ENCODE measurements at regions not wholly inside any gene's neighbourhood (a gene's known extent, or its start where the extent isn't known, plus 50 kb on each side); places are given as distances from the start of the nearest gene placed in this dataset.

DNA sequence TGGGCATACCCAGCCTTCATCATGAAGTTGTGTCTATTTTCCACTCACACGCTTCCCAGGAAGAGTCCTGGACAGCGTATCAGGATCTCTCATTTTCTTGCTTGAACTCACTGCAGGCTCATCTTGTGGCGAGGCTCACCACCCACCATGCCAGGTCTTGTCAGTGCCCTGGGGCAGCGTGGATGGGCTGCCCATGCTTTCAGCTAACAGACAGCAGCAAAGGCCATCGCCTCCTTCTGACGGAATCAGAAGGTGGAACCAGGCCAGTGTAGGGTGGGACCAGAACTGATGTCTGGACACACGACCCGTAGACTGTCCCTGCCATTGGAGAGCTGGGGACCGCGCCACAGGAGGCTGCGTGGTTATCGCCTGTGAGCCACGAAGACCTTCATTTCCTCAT lies 169.4 kb downstream of the FOXL1 start (continued):
- TF ChIP-seq ZNF423 (tag by site-specific recombination; IDR thresholded peaks at IDR 0.05) (no peak), SP3 (tag by site-specific recombination; IDR thresholded peaks at IDR 0.05) (no peak), GLI2 (tag by site-specific recombination; IDR thresholded peaks at IDR 0.05; ENCODE audit: borderline replicate concordance, low read depth) (no peak), ZNF629 (tag by site-specific recombination; IDR thresholded peaks at IDR 0.05) (no peak)

DNA sequence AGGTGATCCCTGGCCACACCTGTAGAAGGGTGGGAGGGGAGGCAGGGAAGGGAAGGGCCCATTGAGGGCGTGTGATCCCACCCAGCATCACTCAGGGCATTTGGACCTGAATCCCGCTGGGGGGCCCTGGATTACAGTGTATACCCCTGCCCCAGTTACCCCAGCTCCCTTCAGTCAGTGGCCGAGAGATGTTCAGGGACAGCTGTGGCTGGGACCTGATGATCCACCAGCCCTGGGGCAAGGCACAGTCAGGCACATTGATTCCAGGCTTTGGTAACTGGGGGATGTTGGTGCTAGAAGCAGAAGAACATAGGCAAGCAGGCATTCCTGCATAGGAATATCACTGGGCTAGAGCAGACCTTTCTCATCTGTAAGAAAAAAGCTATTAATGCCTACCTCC lies 170.3 kb downstream of the FOXL1 start:
- no peak overlapping the region for H3K4me3 ChIP-seq (ENCODE audit: low read depth, low read length)
- H3K4me1 ChIP-seq (ENCODE audit: control insufficient read depth, insufficient read depth, low read length): no peaks in the 10 kb centered on the region
- no peak overlapping the region for H3K27ac ChIP-seq (ENCODE audit: extremely low read depth, low read depth, low read length)
- ChIA-PET POLR2A (no interaction called here), CTCF (interaction anchor here (0.6 to 3.4 kb wide), 3 partner anchors 12 to 715 kb away, joined by 3 to 18 read pairs (median 5); no protein-coding TSS in a partner anchor)
- TF ChIP-seq HOXC10 (CRISPR knock-in tag; IDR thresholded peaks at IDR 0.05): no peak
- no peak for TF ChIP-seq GLI2 (tag by site-specific recombination; IDR thresholded peaks at IDR 0.05; ENCODE audit: borderline replicate concordance, low read depth)
- H3K36me3 ChIP-seq (ENCODE audit: control insufficient read depth in 2 of 2, insufficient read depth in 1 of 2, low read length in 2 of 2): no peaks in the 10 kb centered on the region
- no peaks in the 10 kb centered on the region for H3K9me3 ChIP-seq (ENCODE audit: control insufficient read depth, insufficient read depth, low read depth, low read length)

DNA sequence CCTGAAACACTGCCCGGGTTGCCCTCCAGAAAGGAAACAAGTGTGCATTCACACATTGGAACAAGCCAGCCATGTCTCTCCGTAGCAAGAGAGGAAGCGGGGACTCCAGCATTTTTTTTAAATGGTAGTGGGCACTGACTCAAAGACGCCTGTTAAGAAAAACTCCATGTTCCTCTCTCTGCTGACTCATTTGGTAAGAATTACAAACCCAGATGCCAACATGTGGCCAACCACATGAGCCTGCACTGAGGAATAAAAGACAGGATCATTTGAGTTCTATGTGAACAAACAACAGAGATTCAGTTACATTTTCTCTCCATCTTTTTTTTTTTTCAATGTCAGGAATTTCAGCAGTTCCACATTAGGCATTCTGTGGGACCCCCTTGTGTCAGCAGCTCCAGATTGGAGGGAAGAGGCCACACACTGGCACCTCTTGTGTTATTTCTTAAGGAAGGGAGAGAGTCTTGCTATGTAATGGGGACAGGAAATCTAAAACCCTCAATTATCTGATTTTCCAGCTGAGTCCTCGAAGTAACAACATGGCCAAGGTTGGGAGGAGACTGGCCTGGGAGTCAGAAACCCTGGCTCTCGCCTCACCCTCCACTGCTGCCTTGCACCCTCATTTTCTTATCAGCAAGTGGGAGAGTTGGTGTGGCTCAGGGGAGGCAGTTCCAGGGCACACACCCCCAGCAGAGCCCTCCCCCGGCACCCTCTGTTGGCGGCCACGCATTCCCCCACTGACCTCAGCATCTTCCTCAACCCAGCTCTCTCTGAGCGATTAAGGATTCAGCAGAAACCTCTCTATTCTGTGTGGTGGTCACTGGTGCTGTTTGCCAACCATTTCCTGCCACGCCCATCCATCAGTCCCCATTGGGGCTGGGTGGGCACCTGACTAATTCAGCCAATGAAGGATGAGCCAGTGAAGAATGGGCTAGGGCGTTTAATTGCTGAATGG lies 173.0 kb downstream of the FOXL1 start:
- Histone ChIP-seq H3K27ac (ENCODE audit: extremely low read depth, low read depth, low read length) (no peak overlapping the region), H3K36me3 (ENCODE audit: control insufficient read depth in 2 of 2, insufficient read depth in 1 of 2, low read length in 2 of 2) (no peaks in the 10 kb centered on the region), H3K9me3 (ENCODE audit: control insufficient read depth, insufficient read depth, low read depth, low read length) (no peaks in the 10 kb centered on the region), H3K4me1 (ENCODE audit: control insufficient read depth, insufficient read depth, low read length) (no peaks in the 10 kb centered on the region), H3K4me3 (ENCODE audit: low read depth, low read length) (no peak overlapping the region)
- POLR2A ChIA-PET: no interaction called here
- CTCF ChIA-PET: interaction anchor here (1.2 to 3.4 kb wide), 2 partner anchors 9 to 161 kb away, joined by 3 to 18 read pairs; no protein-coding TSS in a partner anchor
- no peak for TF ChIP-seq ZNF426 (tag by site-specific recombination; IDR thresholded peaks at IDR 0.05)
- no peak for TF ChIP-seq ZNF223 (tag by site-specific recombination; IDR thresholded peaks at IDR 0.05)
- TF ChIP-seq ZNF510 (tag by site-specific recombination; IDR thresholded peaks at IDR 0.05; ENCODE audit: insufficient replicate concordance): no peak
- no peak for TF ChIP-seq BCL11B (tag by site-specific recombination; IDR thresholded peaks at IDR 0.05; ENCODE audit: low read depth)
- no peak for TF ChIP-seq ZNF174 (tag by site-specific recombination; IDR thresholded peaks at IDR 0.05)
- TF ChIP-seq ZIC2 (tag by site-specific recombination; IDR thresholded peaks at IDR 0.05): 0 out of 2 replicates have a peak, but pooled peaks have one; percentile 5
- TF ChIP-seq, protein P1, sequence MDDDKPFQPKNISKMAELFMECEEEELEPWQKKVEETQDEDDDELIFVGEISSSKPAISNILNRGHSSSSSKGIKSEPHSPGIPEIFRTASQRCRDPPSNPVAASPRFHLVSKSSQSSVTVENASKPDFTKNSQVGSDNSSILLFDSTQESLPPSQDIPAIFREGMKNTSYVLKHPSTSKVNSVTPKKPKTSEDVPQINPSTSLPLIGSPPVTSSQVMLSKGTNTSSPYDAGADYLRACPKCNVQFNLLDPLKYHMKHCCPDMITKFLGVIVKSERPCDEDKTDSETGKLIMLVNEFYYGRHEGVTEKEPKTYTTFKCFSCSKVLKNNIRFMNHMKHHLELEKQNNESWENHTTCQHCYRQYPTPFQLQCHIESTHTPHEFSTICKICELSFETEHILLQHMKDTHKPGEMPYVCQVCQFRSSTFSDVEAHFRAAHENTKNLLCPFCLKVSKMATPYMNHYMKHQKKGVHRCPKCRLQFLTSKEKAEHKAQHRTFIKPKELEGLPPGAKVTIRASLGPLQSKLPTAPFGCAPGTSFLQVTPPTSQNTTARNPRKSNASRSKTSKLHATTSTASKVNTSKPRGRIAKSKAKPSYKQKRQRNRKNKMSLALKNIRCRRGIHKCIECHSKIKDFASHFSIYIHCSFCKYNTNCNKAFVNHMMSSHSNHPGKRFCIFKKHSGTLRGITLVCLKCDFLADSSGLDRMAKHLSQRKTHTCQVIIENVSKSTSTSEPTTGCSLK (tag by site-specific recombination; IDR thresholded peaks at IDR 0.05): no peak
- no peak for TF ChIP-seq ZNF391 (tag by site-specific recombination; IDR thresholded peaks at IDR 0.05; ENCODE audit: borderline replicate concordance, low read depth)
- no peak for TF ChIP-seq ZNF138 (tag by site-specific recombination; IDR thresholded peaks at IDR 0.05; ENCODE audit: borderline replicate concordance)
- peak; percentile 82 for TF ChIP-seq GLIS1 (tag by site-specific recombination; IDR thresholded peaks at IDR 0.05)
- TF ChIP-seq, protein P2, sequence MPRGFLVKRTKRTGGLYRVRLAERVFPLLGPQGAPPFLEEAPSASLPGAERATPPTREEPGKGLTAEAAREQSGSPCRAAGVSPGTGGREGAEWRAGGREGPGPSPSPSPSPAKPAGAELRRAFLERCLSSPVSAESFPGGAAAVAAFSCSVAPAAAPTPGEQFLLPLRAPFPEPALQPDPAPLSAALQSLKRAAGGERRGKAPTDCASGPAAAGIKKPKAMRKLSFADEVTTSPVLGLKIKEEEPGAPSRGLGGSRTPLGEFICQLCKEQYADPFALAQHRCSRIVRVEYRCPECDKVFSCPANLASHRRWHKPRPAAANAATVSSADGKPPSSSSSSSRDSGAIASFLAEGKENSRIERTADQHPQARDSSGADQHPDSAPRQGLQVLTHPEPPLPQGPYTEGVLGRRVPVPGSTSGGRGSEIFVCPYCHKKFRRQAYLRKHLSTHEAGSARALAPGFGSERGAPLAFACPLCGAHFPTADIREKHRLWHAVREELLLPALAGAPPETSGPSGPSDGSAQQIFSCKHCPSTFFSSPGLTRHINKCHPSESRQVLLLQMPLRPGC (tag by site-specific recombination; IDR thresholded peaks at IDR 0.05): no peak
- TF ChIP-seq ZSCAN30 (tag by site-specific recombination; IDR thresholded peaks at IDR 0.05): no peak
- TF ChIP-seq ZNF10 (tag by site-specific recombination; IDR thresholded peaks at IDR 0.05): no peak
- no peak for TF ChIP-seq HOXC10 (CRISPR knock-in tag; IDR thresholded peaks at IDR 0.05)
- no peak for TF ChIP-seq ZNF146 (tag by site-specific recombination; IDR thresholded peaks at IDR 0.05)
- TF ChIP-seq ZBTB21 (tag by site-specific recombination; IDR thresholded peaks at IDR 0.05): no peak
- TF ChIP-seq ZNF571 (tag by site-specific recombination; IDR thresholded peaks at IDR 0.05): no peak
- TF ChIP-seq ZNF664 (tag by site-specific recombination; IDR thresholded peaks at IDR 0.05): no peak
- TF ChIP-seq ZNF76 (tag by site-specific recombination; IDR thresholded peaks at IDR 0.05; ENCODE audit: borderline replicate concordance, low read depth): no peak
- TF ChIP-seq ZNF555 (tag by site-specific recombination; conservative IDR thresholded peaks at IDR 0.05): no peak
- TF ChIP-seq, protein P3, sequence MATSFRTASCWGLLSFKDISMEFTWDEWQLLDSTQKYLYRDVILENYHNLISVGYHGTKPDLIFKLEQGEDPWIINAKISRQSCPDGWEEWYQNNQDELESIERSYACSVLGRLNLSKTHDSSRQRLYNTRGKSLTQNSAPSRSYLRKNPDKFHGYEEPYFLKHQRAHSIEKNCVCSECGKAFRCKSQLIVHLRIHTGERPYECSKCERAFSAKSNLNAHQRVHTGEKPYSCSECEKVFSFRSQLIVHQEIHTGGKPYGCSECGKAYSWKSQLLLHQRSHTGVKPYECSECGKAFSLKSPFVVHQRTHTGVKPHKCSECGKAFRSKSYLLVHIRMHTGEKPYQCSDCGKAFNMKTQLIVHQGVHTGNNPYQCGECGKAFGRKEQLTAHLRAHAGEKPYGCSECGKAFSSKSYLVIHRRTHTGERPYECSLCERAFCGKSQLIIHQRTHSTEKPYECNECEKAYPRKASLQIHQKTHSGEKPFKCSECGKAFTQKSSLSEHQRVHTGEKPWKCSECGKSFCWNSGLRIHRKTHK (tag by site-specific recombination; IDR thresholded peaks at IDR 0.05): no peak
- TF ChIP-seq, protein P4, sequence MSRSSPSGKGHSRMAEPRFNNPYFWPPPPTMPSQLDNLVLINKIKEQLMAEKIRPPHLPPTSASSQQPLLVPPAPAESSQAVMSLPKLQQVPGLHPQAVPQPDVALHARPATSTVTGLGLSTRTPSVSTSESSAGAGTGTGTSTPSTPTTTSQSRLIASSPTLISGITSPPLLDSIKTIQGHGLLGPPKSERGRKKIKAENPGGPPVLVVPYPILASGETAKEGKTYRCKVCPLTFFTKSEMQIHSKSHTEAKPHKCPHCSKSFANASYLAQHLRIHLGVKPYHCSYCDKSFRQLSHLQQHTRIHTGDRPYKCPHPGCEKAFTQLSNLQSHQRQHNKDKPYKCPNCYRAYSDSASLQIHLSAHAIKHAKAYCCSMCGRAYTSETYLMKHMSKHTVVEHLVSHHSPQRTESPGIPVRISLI (tag by site-specific recombination; IDR thresholded peaks at IDR 0.05): no peak
